Panc1 (cell line): ENCODE measurements at regions not wholly inside any gene's neighbourhood (a gene's known extent, or its start where the extent isn't known, plus 50 kb on each side); places are given as distances from the start of the nearest gene placed in this dataset.

Experiments used
- CTCF ChIP-seq: fragments of 450-650 bp; IDR thresholded peaks from 2 replicates; pipeline ENCODE4 v1.5.1; 2017; ENCODE audit warnings: mild to moderate bottlenecking
- SIN3A ChIP-seq: IDR thresholded peaks from 2 replicates; pipeline ENCODE4 v1.6.1; 2012; ENCODE audit warnings: low read depth, mild to moderate bottlenecking, low read length, moderate library complexity, borderline replicate concordance; ENCODE audit not compliant: insufficient read depth

GRCh38 chr6:170008294-170008785, 256.9 kb downstream of the ERMARD start:
- TF ChIP-seq CTCF (no peak), SIN3A (no peak)
